ENCODE measurements at regions not wholly inside any gene's neighbourhood (a gene's known extent, or its start where the extent isn't known, plus 50 kb on each side); places are given as distances from the start of the nearest gene placed in this dataset.

- H3K4me3 ChIP-seq (ENCODE audit: low read depth in 1 of 2, low read length in 2 of 2): no peak overlapping the region
- H3K27me3 ChIP-seq (ENCODE audit: low read depth, low read length): no peaks in the 10 kb centered on the region
- H3K36me3 ChIP-seq (ENCODE audit: control insufficient read depth in 1 of 2, insufficient read depth in 2 of 2, low read length in 2 of 2): no peaks in the 10 kb centered on the region
- H3K27ac ChIP-seq (ENCODE audit: low read length): no peak overlapping the region
- no peaks in the 10 kb centered on the region for H3K9me3 ChIP-seq (ENCODE audit: control insufficient read depth in 1 of 2, low read length in 2 of 2)
- H3K4me1 ChIP-seq (ENCODE audit: control insufficient read depth in 1 of 2, insufficient read depth in 2 of 2, low read length in 2 of 2): peaks cover 25% of the 10 kb centered on the region in 2 donors
Observed at GRCh38 chr3:177603148-177603603, 405.9 kb upstream of the TBL1XR1 start.

- no peak overlapping the region for H3K4me3 ChIP-seq (ENCODE audit: low read depth in 1 of 2, low read length in 2 of 2)
- no peaks in the 10 kb centered on the region for H3K36me3 ChIP-seq (ENCODE audit: control insufficient read depth in 1 of 2, insufficient read depth in 2 of 2, low read length in 2 of 2)
- no peak overlapping the region for H3K27ac ChIP-seq (ENCODE audit: low read length)
- no peaks in the 10 kb centered on the region for H3K27me3 ChIP-seq (ENCODE audit: low read depth, low read length)
- peaks cover 15 to 17% of the 10 kb centered on the region in 2 donors for H3K4me1 ChIP-seq (ENCODE audit: control insufficient read depth in 1 of 2, insufficient read depth in 2 of 2, low read length in 2 of 2)
- no peaks in the 10 kb centered on the region for H3K9me3 ChIP-seq (ENCODE audit: control insufficient read depth in 1 of 2, low read length in 2 of 2)
Observed at GRCh38 chr3:177604181-177604580, 406.9 kb upstream of the TBL1XR1 start.

- Histone ChIP-seq H3K4me1 (ENCODE audit: control insufficient read depth in 1 of 2, insufficient read depth in 2 of 2, low read length in 2 of 2) (peaks cover 22 to 29% of the 10 kb centered on the region in 2 donors), H3K9me3 (ENCODE audit: control insufficient read depth in 1 of 2, low read length in 2 of 2) (no peaks in the 10 kb centered on the region), H3K27ac (ENCODE audit: low read length) (no peak overlapping the region), H3K36me3 (ENCODE audit: control insufficient read depth in 1 of 2, insufficient read depth in 2 of 2, low read length in 2 of 2) (no peaks in the 10 kb centered on the region), H3K27me3 (ENCODE audit: low read depth, low read length) (no peaks in the 10 kb centered on the region), H3K4me3 (ENCODE audit: low read depth in 1 of 2, low read length in 2 of 2) (no peak overlapping the region)
Observed at GRCh38 chr3:177606891-177607290, 409.6 kb upstream of the TBL1XR1 start.

GRCh38 chr3:177607589-177607988, 410.3 kb upstream of the TBL1XR1 start:
- H3K4me3 ChIP-seq (ENCODE audit: low read depth in 1 of 2, low read length in 2 of 2): no peak overlapping the region

GRCh38 chr3:177608443-177608842, 411.2 kb upstream of the TBL1XR1 start:
- no peaks in the 10 kb centered on the region for H3K36me3 ChIP-seq (ENCODE audit: control insufficient read depth in 1 of 2, insufficient read depth in 2 of 2, low read length in 2 of 2)
- H3K4me1 ChIP-seq (ENCODE audit: control insufficient read depth in 1 of 2, insufficient read depth in 2 of 2, low read length in 2 of 2): peaks cover 10 to 19% of the 10 kb centered on the region in 2 donors
- no peaks in the 10 kb centered on the region for H3K9me3 ChIP-seq (ENCODE audit: control insufficient read depth in 1 of 2, low read length in 2 of 2)
- no peak overlapping the region for H3K4me3 ChIP-seq (ENCODE audit: low read depth in 1 of 2, low read length in 2 of 2)
- H3K27me3 ChIP-seq (ENCODE audit: low read depth, low read length): no peaks in the 10 kb centered on the region
- no peak overlapping the region for H3K27ac ChIP-seq (ENCODE audit: low read length)

More at GRCh38 chr3:177607589-177607988, 410.3 kb upstream of the TBL1XR1 start:
- Histone ChIP-seq H3K27me3 (ENCODE audit: low read depth, low read length) (no peaks in the 10 kb centered on the region), H3K27ac (ENCODE audit: low read length) (no peak overlapping the region), H3K9me3 (ENCODE audit: control insufficient read depth in 1 of 2, low read length in 2 of 2) (no peaks in the 10 kb centered on the region), H3K36me3 (ENCODE audit: control insufficient read depth in 1 of 2, insufficient read depth in 2 of 2, low read length in 2 of 2) (no peaks in the 10 kb centered on the region), H3K4me1 (ENCODE audit: control insufficient read depth in 1 of 2, insufficient read depth in 2 of 2, low read length in 2 of 2) (peaks cover 16 to 27% of the 10 kb centered on the region in 2 donors)

- Histone ChIP-seq H3K9me3 (ENCODE audit: control insufficient read depth in 1 of 2, low read length in 2 of 2) (no peaks in the 10 kb centered on the region), H3K36me3 (ENCODE audit: control insufficient read depth in 1 of 2, insufficient read depth in 2 of 2, low read length in 2 of 2) (no peaks in the 10 kb centered on the region), H3K4me1 (ENCODE audit: control insufficient read depth in 1 of 2, insufficient read depth in 2 of 2, low read length in 2 of 2) (peaks cover 7 to 15% of the 10 kb centered on the region in 2 donors), H3K27ac (ENCODE audit: low read length) (no peak overlapping the region), H3K4me3 (ENCODE audit: low read depth in 1 of 2, low read length in 2 of 2) (no peak overlapping the region), H3K27me3 (ENCODE audit: low read depth, low read length) (no peaks in the 10 kb centered on the region)
Observed at GRCh38 chr3:177609613-177610012, 412.3 kb upstream of the TBL1XR1 start.

- Histone ChIP-seq H3K4me3 (ENCODE audit: low read depth in 1 of 2, low read length in 2 of 2) (no peak overlapping the region), H3K9me3 (ENCODE audit: control insufficient read depth in 1 of 2, low read length in 2 of 2) (no peaks in the 10 kb centered on the region), H3K4me1 (ENCODE audit: control insufficient read depth in 1 of 2, insufficient read depth in 2 of 2, low read length in 2 of 2) (peaks cover 12 to 18% of the 10 kb centered on the region in 2 donors), H3K36me3 (ENCODE audit: control insufficient read depth in 1 of 2, insufficient read depth in 2 of 2, low read length in 2 of 2) (no peaks in the 10 kb centered on the region), H3K27ac (ENCODE audit: low read length) (no peak overlapping the region), H3K27me3 (ENCODE audit: low read depth, low read length) (no peaks in the 10 kb centered on the region)
Observed at GRCh38 chr3:177610262-177610661, 413.0 kb upstream of the TBL1XR1 start.

- Histone ChIP-seq H3K9me3 (ENCODE audit: control insufficient read depth in 1 of 2, low read length in 2 of 2) (no peaks in the 10 kb centered on the region), H3K4me1 (ENCODE audit: control insufficient read depth in 1 of 2, insufficient read depth in 2 of 2, low read length in 2 of 2) (peaks cover 15 to 23% of the 10 kb centered on the region in 2 donors), H3K27me3 (ENCODE audit: low read depth, low read length) (no peaks in the 10 kb centered on the region), H3K36me3 (ENCODE audit: control insufficient read depth in 1 of 2, insufficient read depth in 2 of 2, low read length in 2 of 2) (no peaks in the 10 kb centered on the region), H3K4me3 (ENCODE audit: low read depth in 1 of 2, low read length in 2 of 2) (no peak overlapping the region), H3K27ac (ENCODE audit: low read length) (no peak overlapping the region)
Observed at GRCh38 chr3:177610686-177611633, 413.7 kb upstream of the TBL1XR1 start.

- no peaks in the 10 kb centered on the region for H3K9me3 ChIP-seq (ENCODE audit: control insufficient read depth in 1 of 2, low read length in 2 of 2)
- peaks cover 15 to 23% of the 10 kb centered on the region in 2 donors for H3K4me1 ChIP-seq (ENCODE audit: control insufficient read depth in 1 of 2, insufficient read depth in 2 of 2, low read length in 2 of 2)
- no peaks in the 10 kb centered on the region for H3K27me3 ChIP-seq (ENCODE audit: low read depth, low read length)
- H3K36me3 ChIP-seq (ENCODE audit: control insufficient read depth in 1 of 2, insufficient read depth in 2 of 2, low read length in 2 of 2): no peaks in the 10 kb centered on the region
- H3K27ac ChIP-seq (ENCODE audit: low read length): no peak overlapping the region
- no peak overlapping the region for H3K4me3 ChIP-seq (ENCODE audit: low read depth in 1 of 2, low read length in 2 of 2)
Observed at GRCh38 chr3:177611752-177612334, 414.6 kb upstream of the TBL1XR1 start.

GRCh38 chr3:177613901-177614300, 416.6 kb upstream of the TBL1XR1 start:
- H3K9me3 ChIP-seq (ENCODE audit: control insufficient read depth in 1 of 2, low read length in 2 of 2): no peaks in the 10 kb centered on the region
- H3K4me3 ChIP-seq (ENCODE audit: low read depth in 1 of 2, low read length in 2 of 2): no peak overlapping the region
- H3K36me3 ChIP-seq (ENCODE audit: control insufficient read depth in 1 of 2, insufficient read depth in 2 of 2, low read length in 2 of 2): no peaks in the 10 kb centered on the region
- H3K27ac ChIP-seq (ENCODE audit: low read length): no peak overlapping the region
- H3K27me3 ChIP-seq (ENCODE audit: low read depth, low read length): no peaks in the 10 kb centered on the region
- peaks cover 19 to 24% of the 10 kb centered on the region in 2 donors for H3K4me1 ChIP-seq (ENCODE audit: control insufficient read depth in 1 of 2, insufficient read depth in 2 of 2, low read length in 2 of 2)

GRCh38 chr3:177615015-177615414, 417.7 kb upstream of the TBL1XR1 start:
- no peak overlapping the region for H3K4me3 ChIP-seq (ENCODE audit: low read depth in 1 of 2, low read length in 2 of 2)
- H3K27ac ChIP-seq (ENCODE audit: low read length): no peak overlapping the region
- no peaks in the 10 kb centered on the region for H3K9me3 ChIP-seq (ENCODE audit: control insufficient read depth in 1 of 2, low read length in 2 of 2)

More at GRCh38 chr3:177615015-177615414, 417.7 kb upstream of the TBL1XR1 start:
- no peaks in the 10 kb centered on the region for H3K36me3 ChIP-seq (ENCODE audit: control insufficient read depth in 1 of 2, insufficient read depth in 2 of 2, low read length in 2 of 2)
- peaks cover 23 to 32% of the 10 kb centered on the region in 2 donors for H3K4me1 ChIP-seq (ENCODE audit: control insufficient read depth in 1 of 2, insufficient read depth in 2 of 2, low read length in 2 of 2)
- no peaks in the 10 kb centered on the region for H3K27me3 ChIP-seq (ENCODE audit: low read depth, low read length)

All from muscle layer of duodenum (tissue), 2 donors.